Neural crest cell (in vitro differentiated cells): ENCODE measurements at regions not wholly inside any gene's neighbourhood (a gene's known extent, or its start where the extent isn't known, plus 50 kb on each side); places are given as distances from the start of the nearest gene placed in this dataset.
"Not testable (repeated sequence)": the region's sequence is repeated elsewhere in the genome, so short reads cannot be mapped to it uniquely, and the experiment has no call there.

ENCODE experiments used
- DNase-seq: peaks from one replicate; pipeline ENCODE4 v3.0.0; 2021; ENCODE audit warnings: low read depth, mixed read lengths, low spot score
- H3K27ac Mint-ChIP-seq: one replicate; pipeline ENCODE4 v1.8.0; 2021; ENCODE audit warnings: mild to moderate bottlenecking, mixed read lengths; ENCODE audit not compliant: unreplicated experiment
- H3K27me3 Mint-ChIP-seq: 2 replicates; pipeline ENCODE4 v1.8.0; 2021; ENCODE audit warnings: low read depth, mild to moderate bottlenecking, mixed read lengths
- H3K36me3 Mint-ChIP-seq: 2 replicates; pipeline ENCODE4 v1.8.0; 2021; ENCODE audit warnings: low read depth, mild to moderate bottlenecking, mixed read lengths
- H3K4me1 Mint-ChIP-seq: 2 replicates; pipeline ENCODE4 v1.8.0; 2021; ENCODE audit warnings: mixed read lengths
- H3K4me3 Mint-ChIP-seq: one replicate; pipeline ENCODE4 v1.8.0; 2021; ENCODE audit warnings: mild to moderate bottlenecking, mixed read lengths
- H3K9me3 Mint-ChIP-seq: 2 replicates; pipeline ENCODE4 v1.8.0; 2021; ENCODE audit warnings: mixed read lengths
- TF ChIP-seq, protein P1 (sequence below): fragments of 200-600 bp; sonication (generic); conservative IDR thresholded peaks from 2 replicates; pipeline ENCODE4 v1.5.0; 2021; ENCODE audit warnings: antibody characterized with exemption, mild to moderate bottlenecking

DNA sequence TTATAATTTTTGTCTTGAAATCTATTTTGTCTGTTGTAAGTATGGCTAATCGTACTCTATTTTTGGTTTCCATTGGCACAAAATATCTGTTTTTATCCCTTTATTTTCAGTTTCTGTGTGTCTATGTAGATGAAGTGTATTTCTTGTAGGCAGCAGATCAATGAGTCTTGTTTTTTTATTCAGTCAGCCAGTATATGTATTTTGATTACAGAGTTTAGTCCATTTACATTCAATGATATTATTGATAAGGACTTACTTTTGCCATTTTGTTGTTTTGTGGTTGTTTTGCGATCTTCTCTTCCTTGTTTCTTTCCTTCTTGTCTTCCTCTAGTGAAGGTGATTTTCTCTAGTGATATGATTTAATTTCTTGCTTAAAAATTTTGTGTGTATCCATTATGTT is 336.3 kb upstream of the SPRY2 start:
- TF ChIP-seq, protein P1, sequence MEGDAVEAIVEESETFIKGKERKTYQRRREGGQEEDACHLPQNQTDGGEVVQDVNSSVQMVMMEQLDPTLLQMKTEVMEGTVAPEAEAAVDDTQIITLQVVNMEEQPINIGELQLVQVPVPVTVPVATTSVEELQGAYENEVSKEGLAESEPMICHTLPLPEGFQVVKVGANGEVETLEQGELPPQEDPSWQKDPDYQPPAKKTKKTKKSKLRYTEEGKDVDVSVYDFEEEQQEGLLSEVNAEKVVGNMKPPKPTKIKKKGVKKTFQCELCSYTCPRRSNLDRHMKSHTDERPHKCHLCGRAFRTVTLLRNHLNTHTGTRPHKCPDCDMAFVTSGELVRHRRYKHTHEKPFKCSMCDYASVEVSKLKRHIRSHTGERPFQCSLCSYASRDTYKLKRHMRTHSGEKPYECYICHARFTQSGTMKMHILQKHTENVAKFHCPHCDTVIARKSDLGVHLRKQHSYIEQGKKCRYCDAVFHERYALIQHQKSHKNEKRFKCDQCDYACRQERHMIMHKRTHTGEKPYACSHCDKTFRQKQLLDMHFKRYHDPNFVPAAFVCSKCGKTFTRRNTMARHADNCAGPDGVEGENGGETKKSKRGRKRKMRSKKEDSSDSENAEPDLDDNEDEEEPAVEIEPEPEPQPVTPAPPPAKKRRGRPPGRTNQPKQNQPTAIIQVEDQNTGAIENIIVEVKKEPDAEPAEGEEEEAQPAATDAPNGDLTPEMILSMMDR = no peak
- no peaks in the 10 kb centered on the region for H3K27me3 Mint-ChIP-seq
- H3K27ac Mint-ChIP-seq = no peak overlapping the region
- H3K9me3 Mint-ChIP-seq = peaks cover 18% of the 10 kb centered on the region
- H3K36me3 Mint-ChIP-seq = peaks cover 26% of the 10 kb centered on the region
- DNase-seq = no peak
- peaks cover 13% of the 10 kb centered on the region for H3K4me1 Mint-ChIP-seq
- no peak overlapping the region for H3K4me3 Mint-ChIP-seq

DNA sequence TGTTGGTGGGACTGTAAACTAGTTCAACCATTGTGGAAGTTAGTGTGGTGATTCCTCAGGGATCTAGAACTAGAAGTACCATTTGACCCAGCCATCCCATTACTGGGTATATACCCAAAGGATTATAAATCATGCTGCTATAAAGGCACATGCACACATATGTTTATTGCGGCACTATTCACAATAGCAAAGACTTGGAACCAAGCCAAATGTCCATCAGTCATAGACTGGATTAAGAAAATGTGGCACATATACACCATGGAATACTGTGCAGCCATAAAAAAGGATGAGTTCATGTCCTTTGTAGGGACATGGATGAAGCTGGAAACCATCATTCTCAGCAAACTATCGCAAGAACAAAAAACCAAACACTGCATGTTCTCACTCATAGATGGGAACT is 334.5 kb upstream of the SPRY2 start:
- DNase-seq, H3K27me3 Mint-ChIP-seq, H3K27ac Mint-ChIP-seq, H3K4me3 Mint-ChIP-seq: not testable (repeated sequence)
- peaks cover 13% of the 10 kb centered on the region for H3K4me1 Mint-ChIP-seq
- peaks cover 29% of the 10 kb centered on the region for H3K36me3 Mint-ChIP-seq
- H3K9me3 Mint-ChIP-seq = peaks cover 24% of the 10 kb centered on the region

GRCh38 chr13:80671773-80672172 is 330.8 kb upstream of the SPRY2 start:
- Mint-ChIP-seq H3K4me3 (no peak overlapping the region), H3K27me3 (no peaks in the 10 kb centered on the region), H3K27ac (no peak overlapping the region), H3K36me3 (peaks cover 17% of the 10 kb centered on the region), H3K9me3 (peaks cover 17% of the 10 kb centered on the region), H3K4me1 (no peaks in the 10 kb centered on the region)
- TF ChIP-seq, protein P1 = no peak
- DNase-seq = no peak

- Mint-ChIP-seq H3K36me3 (peaks cover 16% of the 10 kb centered on the region), H3K27me3 (no peaks in the 10 kb centered on the region), H3K4me1 (peaks cover 10% of the 10 kb centered on the region), H3K27ac (no peak overlapping the region), H3K4me3 (no peak overlapping the region), H3K9me3 (peaks cover 15% of the 10 kb centered on the region)
- DNase-seq = no peak
- TF ChIP-seq, protein P1 = no peak
Measured at GRCh38 chr13:80669112-80669511, 328.2 kb upstream of the SPRY2 start.

DNA sequence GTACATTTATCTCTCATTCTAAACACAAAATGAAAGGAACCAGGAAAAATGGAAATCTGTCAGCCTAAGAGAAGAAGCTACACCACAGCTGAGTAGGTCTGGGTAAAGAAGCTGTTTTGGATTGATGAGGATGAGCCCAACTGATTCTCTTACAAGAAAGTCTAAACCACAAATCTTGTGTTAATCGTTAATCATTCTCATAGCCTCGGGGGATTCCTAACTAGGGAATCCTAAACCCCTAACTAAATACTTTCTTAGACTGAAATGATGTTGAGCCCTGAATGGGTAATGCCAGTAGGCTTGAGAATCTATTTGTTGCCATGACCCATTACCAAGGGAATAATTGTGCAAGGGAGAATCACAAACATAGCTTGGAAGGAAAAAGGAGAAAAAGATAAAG is 327.5 kb upstream of the SPRY2 start:
- peaks cover 10% of the 10 kb centered on the region for H3K4me1 Mint-ChIP-seq
- H3K27ac Mint-ChIP-seq = no peak overlapping the region
- TF ChIP-seq, protein P1 = no peak
- H3K9me3 Mint-ChIP-seq = peaks cover 16% of the 10 kb centered on the region
- H3K36me3 Mint-ChIP-seq = peaks cover 14% of the 10 kb centered on the region
- no peaks in the 10 kb centered on the region for H3K27me3 Mint-ChIP-seq
- no peak for DNase-seq
- H3K4me3 Mint-ChIP-seq = no peak overlapping the region

GRCh38 chr13:80666782-80667552 is 326.0 kb upstream of the SPRY2 start:
- Mint-ChIP-seq H3K9me3 (peaks cover 9% of the 10 kb centered on the region), H3K4me1 (peaks cover 10% of the 10 kb centered on the region)

More at GRCh38 chr13:80666782-80667552, 326.0 kb upstream of the SPRY2 start:
- no peak for DNase-seq
- H3K27me3 Mint-ChIP-seq = no peaks in the 10 kb centered on the region
- H3K4me3 Mint-ChIP-seq = no peak overlapping the region
- H3K27ac Mint-ChIP-seq = peak overlapping the region; percentile 73
- H3K36me3 Mint-ChIP-seq = peaks cover 9% of the 10 kb centered on the region
- TF ChIP-seq, protein P1 = no peak
